SK-N-SH (cell line): ENCODE measurements at regions not wholly inside any gene's neighbourhood (a gene's known extent, or its start where the extent isn't known, plus 50 kb on each side); places are given as distances from the start of the nearest gene placed in this dataset.

Experiments
- EP300 ChIP-seq, 2 experiments: IDR thresholded peaks; 2 replicates each; pipeline versions ENCODE4 v1.4.0 to v1.6.1; 2012; ENCODE audit warnings: borderline replicate concordance in 1 of 2, low read depth in 1 of 2, low read length in 1 of 2
- FOXJ3 ChIP-seq: sonication (generic); formaldehyde crosslinking; IDR thresholded peaks from 2 replicates; pipeline ENCODE4 v1.5.1; 2020; ENCODE audit warnings: mild to moderate bottlenecking, missing genetic modification reagents
- IRF3 ChIP-seq: fragments of 150-350 bp; IDR thresholded peaks from 2 replicates; pipeline ENCODE4 v1.6.1; 2016; ENCODE audit warnings: mild to moderate bottlenecking, low read depth, low read length
- JUND ChIP-seq: IDR thresholded peaks from 2 replicates; pipeline ENCODE4 v1.4.0; 2012
- POLR2AphosphoS5 ChIP-seq: IDR thresholded peaks from 2 replicates; pipeline ENCODE4 v1.6.1; 2012; ENCODE audit warnings: low read depth, low read length
- RCOR1 ChIP-seq: fragments of 150-350 bp; IDR thresholded peaks from 2 replicates; pipeline ENCODE4 v1.6.1; 2017; ENCODE audit warnings: antibody characterized with exemption, low read length
- REST ChIP-seq: IDR thresholded peaks from 2 replicates; pipeline ENCODE4 v1.6.1; 2012; ENCODE audit warnings: mild to moderate bottlenecking, low read depth, low read length, moderate library complexity
- RXRA ChIP-seq: IDR thresholded peaks from 2 replicates; pipeline ENCODE4 v1.4.0; 2012; ENCODE audit warnings: low read depth, mild to moderate bottlenecking, borderline replicate concordance
- TCF12 ChIP-seq: IDR thresholded peaks from 2 replicates; pipeline ENCODE4 v1.4.0; 2012
- TF ChIP-seq, protein P1 (sequence below): fragments of 200-600 bp; sonication (generic); IDR thresholded peaks from 2 replicates; pipeline ENCODE4 v1.6.1; 2017; ENCODE audit warnings: antibody characterized with exemption, mild to moderate bottlenecking, moderate library complexity
- TF ChIP-seq, protein P2 (sequence below): IDR thresholded peaks from 2 replicates; pipeline ENCODE4 v1.4.0; 2012; ENCODE audit warnings: low read depth, borderline replicate concordance

- TF ChIP-seq POLR2AphosphoS5 (no peak), RCOR1 (no peak), FOXJ3 (no peak), TCF12 (no peak), IRF3 (no peak), REST (no peak), JUND (no peak), EP300 (IDR thresholded peaks at IDR 0.05; ENCODE audit: borderline replicate concordance in 1 of 2, low read depth in 1 of 2, low read length in 1 of 2) (no peak), RXRA (no peak)
- TF ChIP-seq, protein P1, sequence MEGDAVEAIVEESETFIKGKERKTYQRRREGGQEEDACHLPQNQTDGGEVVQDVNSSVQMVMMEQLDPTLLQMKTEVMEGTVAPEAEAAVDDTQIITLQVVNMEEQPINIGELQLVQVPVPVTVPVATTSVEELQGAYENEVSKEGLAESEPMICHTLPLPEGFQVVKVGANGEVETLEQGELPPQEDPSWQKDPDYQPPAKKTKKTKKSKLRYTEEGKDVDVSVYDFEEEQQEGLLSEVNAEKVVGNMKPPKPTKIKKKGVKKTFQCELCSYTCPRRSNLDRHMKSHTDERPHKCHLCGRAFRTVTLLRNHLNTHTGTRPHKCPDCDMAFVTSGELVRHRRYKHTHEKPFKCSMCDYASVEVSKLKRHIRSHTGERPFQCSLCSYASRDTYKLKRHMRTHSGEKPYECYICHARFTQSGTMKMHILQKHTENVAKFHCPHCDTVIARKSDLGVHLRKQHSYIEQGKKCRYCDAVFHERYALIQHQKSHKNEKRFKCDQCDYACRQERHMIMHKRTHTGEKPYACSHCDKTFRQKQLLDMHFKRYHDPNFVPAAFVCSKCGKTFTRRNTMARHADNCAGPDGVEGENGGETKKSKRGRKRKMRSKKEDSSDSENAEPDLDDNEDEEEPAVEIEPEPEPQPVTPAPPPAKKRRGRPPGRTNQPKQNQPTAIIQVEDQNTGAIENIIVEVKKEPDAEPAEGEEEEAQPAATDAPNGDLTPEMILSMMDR: no peak
- TF ChIP-seq, protein P2, sequence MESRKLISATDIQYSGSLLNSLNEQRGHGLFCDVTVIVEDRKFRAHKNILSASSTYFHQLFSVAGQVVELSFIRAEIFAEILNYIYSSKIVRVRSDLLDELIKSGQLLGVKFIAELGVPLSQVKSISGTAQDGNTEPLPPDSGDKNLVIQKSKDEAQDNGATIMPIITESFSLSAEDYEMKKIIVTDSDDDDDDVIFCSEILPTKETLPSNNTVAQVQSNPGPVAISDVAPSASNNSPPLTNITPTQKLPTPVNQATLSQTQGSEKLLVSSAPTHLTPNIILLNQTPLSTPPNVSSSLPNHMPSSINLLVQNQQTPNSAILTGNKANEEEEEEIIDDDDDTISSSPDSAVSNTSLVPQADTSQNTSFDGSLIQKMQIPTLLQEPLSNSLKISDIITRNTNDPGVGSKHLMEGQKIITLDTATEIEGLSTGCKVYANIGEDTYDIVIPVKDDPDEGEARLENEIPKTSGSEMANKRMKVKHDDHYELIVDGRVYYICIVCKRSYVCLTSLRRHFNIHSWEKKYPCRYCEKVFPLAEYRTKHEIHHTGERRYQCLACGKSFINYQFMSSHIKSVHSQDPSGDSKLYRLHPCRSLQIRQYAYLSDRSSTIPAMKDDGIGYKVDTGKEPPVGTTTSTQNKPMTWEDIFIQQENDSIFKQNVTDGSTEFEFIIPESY: no peak
Measured at GRCh38 chr10:62958980-62959379, 142.8 kb upstream of the EGR2 start.
